ENCODE measurements at regions not wholly inside any gene's neighbourhood (a gene's known extent, or its start where the extent isn't known, plus 50 kb on each side); places are given as distances from the start of the nearest gene placed in this dataset.

GRCh38 chr20:51104960-51105920 lies 82.3 kb upstream of the KCNG1 start:
- FAIRE-seq (no peak), DNase-seq (no peak)
- intact Hi-C loops (cut with DNase I), result no loop called here
- no peaks in the 10 kb centered on the region for H3K9me3 ChIP-seq (ENCODE audit: control insufficient read depth in 2 of 3, insufficient read depth in 1 of 3, low read length in 3 of 3)
- H3K9ac ChIP-seq (ENCODE audit: low read length in 3 of 3), result no peak overlapping the region
- TF ChIP-seq, protein P1, sequence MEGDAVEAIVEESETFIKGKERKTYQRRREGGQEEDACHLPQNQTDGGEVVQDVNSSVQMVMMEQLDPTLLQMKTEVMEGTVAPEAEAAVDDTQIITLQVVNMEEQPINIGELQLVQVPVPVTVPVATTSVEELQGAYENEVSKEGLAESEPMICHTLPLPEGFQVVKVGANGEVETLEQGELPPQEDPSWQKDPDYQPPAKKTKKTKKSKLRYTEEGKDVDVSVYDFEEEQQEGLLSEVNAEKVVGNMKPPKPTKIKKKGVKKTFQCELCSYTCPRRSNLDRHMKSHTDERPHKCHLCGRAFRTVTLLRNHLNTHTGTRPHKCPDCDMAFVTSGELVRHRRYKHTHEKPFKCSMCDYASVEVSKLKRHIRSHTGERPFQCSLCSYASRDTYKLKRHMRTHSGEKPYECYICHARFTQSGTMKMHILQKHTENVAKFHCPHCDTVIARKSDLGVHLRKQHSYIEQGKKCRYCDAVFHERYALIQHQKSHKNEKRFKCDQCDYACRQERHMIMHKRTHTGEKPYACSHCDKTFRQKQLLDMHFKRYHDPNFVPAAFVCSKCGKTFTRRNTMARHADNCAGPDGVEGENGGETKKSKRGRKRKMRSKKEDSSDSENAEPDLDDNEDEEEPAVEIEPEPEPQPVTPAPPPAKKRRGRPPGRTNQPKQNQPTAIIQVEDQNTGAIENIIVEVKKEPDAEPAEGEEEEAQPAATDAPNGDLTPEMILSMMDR (IDR thresholded peaks at IDR 0.05; ENCODE audit: borderline replicate concordance, extremely low read depth, insufficient read depth), result no peak
- H3K36me3 ChIP-seq (ENCODE audit: control insufficient read depth in 2 of 3, insufficient read depth in 3 of 3, low read length in 3 of 3), result no peaks in the 10 kb centered on the region
- H3K4me3 ChIP-seq (ENCODE audit: low read length in 3 of 3), result no peak overlapping the region
- no peaks in the 10 kb centered on the region for H3K4me1 ChIP-seq (ENCODE audit: control insufficient read depth in 2 of 3, insufficient read depth in 2 of 3, low read depth in 1 of 3, low read length in 3 of 3)
- no peaks in the 10 kb centered on the region for H3K27me3 ChIP-seq (ENCODE audit: control insufficient read depth, insufficient read depth, low read length)
- no peak overlapping the region for H3K27ac ChIP-seq (ENCODE audit: low read depth in 2 of 2, low read length in 2 of 2)

GRCh38 chr20:51100617-51101016 lies 77.7 kb upstream of the KCNG1 start:
- no peak overlapping the region for H3K9ac ChIP-seq (ENCODE audit: low read length in 3 of 3)
- no peak overlapping the region for H3K27ac ChIP-seq (ENCODE audit: low read depth in 2 of 2, low read length in 2 of 2)
- no peak for DNase-seq
- H3K27me3 ChIP-seq (ENCODE audit: control insufficient read depth, insufficient read depth, low read length), result no peaks in the 10 kb centered on the region
- no peaks in the 10 kb centered on the region for H3K36me3 ChIP-seq (ENCODE audit: control insufficient read depth in 2 of 3, insufficient read depth in 3 of 3, low read length in 3 of 3)
- no peak overlapping the region for H3K4me3 ChIP-seq (ENCODE audit: low read length in 3 of 3)
- TF ChIP-seq, protein P1 (IDR thresholded peaks at IDR 0.05; ENCODE audit: borderline replicate concordance, extremely low read depth, insufficient read depth), result no peak
- intact Hi-C loops (cut with DNase I), result no loop called here
- no peaks in the 10 kb centered on the region for H3K9me3 ChIP-seq (ENCODE audit: control insufficient read depth in 2 of 3, insufficient read depth in 1 of 3, low read length in 3 of 3)
- no peak for FAIRE-seq
- H3K4me1 ChIP-seq (ENCODE audit: control insufficient read depth in 2 of 3, insufficient read depth in 2 of 3, low read depth in 1 of 3, low read length in 3 of 3), result no peaks in the 10 kb centered on the region

DNA sequence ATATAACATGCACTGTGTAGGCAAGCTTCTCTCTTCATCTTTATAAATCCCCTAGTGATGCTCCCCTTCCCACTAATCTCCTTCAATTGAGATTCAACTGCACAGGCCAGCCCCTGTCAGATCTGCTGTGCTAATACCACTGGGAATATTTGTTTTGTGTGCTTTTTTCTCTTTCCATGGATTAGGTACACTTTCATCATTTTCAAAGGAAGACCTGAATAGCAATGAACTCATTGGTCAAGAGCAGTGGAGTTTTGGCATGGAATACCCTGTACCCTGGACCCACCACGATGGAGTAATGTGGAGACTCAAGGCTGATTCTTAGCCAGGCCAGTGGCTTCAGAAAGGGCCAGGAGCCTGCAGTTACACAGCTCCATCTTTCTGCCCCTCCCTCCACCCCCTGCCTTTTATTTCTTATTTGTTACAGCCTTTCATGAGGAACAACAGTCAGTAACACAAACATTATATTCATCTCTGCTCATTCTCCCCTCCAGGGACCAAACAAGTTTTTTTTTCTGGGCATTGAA lies 75.4 kb upstream of the KCNG1 start:
- TF ChIP-seq, protein P1 (IDR thresholded peaks at IDR 0.05; ENCODE audit: borderline replicate concordance, extremely low read depth, insufficient read depth), result no peak
- FAIRE-seq, result no peak
- H3K4me3 ChIP-seq (ENCODE audit: low read length in 3 of 3), result no peak overlapping the region
- no peaks in the 10 kb centered on the region for H3K9me3 ChIP-seq (ENCODE audit: control insufficient read depth in 2 of 3, insufficient read depth in 1 of 3, low read length in 3 of 3)
- H3K9ac ChIP-seq (ENCODE audit: low read length in 3 of 3), result no peak overlapping the region
- intact Hi-C loops (cut with DNase I), result no loop called here
- DNase-seq, result no peak
- H3K36me3 ChIP-seq (ENCODE audit: control insufficient read depth in 2 of 3, insufficient read depth in 3 of 3, low read length in 3 of 3), result no peaks in the 10 kb centered on the region
- H3K27me3 ChIP-seq (ENCODE audit: control insufficient read depth, insufficient read depth, low read length), result no peaks in the 10 kb centered on the region
- no peaks in the 10 kb centered on the region for H3K4me1 ChIP-seq (ENCODE audit: control insufficient read depth in 2 of 3, insufficient read depth in 2 of 3, low read depth in 1 of 3, low read length in 3 of 3)
- H3K27ac ChIP-seq (ENCODE audit: low read depth in 2 of 2, low read length in 2 of 2), result no peak overlapping the region
